ENCODE measurements at regions not wholly inside any gene's neighbourhood (a gene's known extent, or its start where the extent isn't known, plus 50 kb on each side); places are given as distances from the start of the nearest gene placed in this dataset.

GRCh38 chr9:31677415-31677814, 707.0 kb upstream of the ACO1 start:
- no peak for TF ChIP-seq CTCF (IDR thresholded peaks at IDR 0.05)
- no peak for TF ChIP-seq POLR2A (IDR thresholded peaks at IDR 0.05; ENCODE audit: low read depth)
- no peak for TF ChIP-seq POLR2AphosphoS5 (IDR thresholded peaks at IDR 0.05)
- TF ChIP-seq EP300 (IDR thresholded peaks at IDR 0.05): no peak

All from esophagus muscularis mucosa (tissue), 4 donors.